ENCODE measurements at regions not wholly inside any gene's neighbourhood (a gene's known extent, or its start where the extent isn't known, plus 50 kb on each side); places are given as distances from the start of the nearest gene placed in this dataset.

- no peaks in the 10 kb centered on the region for H3K36me3 Mint-ChIP-seq (ENCODE audit: insufficient read depth, unreplicated experiment)
- no peak overlapping the region for H3K4me3 Mint-ChIP-seq (ENCODE audit: low read depth, unreplicated experiment)
- H3K27ac Mint-ChIP-seq (ENCODE audit: unreplicated experiment) = no peak overlapping the region
- DNase-seq = no peak
- peaks cover 22% of the 10 kb centered on the region for H3K9me3 Mint-ChIP-seq (ENCODE audit: low read depth, unreplicated experiment)
- BruUV-seq (replicated peaks) = no TSS peak
- H3K4me1 Mint-ChIP-seq (ENCODE audit: low read depth, unreplicated experiment) = no peaks in the 10 kb centered on the region
- H3K27me3 Mint-ChIP-seq (ENCODE audit: unreplicated experiment) = no peaks in the 10 kb centered on the region
- TF ChIP-seq, protein P1, sequence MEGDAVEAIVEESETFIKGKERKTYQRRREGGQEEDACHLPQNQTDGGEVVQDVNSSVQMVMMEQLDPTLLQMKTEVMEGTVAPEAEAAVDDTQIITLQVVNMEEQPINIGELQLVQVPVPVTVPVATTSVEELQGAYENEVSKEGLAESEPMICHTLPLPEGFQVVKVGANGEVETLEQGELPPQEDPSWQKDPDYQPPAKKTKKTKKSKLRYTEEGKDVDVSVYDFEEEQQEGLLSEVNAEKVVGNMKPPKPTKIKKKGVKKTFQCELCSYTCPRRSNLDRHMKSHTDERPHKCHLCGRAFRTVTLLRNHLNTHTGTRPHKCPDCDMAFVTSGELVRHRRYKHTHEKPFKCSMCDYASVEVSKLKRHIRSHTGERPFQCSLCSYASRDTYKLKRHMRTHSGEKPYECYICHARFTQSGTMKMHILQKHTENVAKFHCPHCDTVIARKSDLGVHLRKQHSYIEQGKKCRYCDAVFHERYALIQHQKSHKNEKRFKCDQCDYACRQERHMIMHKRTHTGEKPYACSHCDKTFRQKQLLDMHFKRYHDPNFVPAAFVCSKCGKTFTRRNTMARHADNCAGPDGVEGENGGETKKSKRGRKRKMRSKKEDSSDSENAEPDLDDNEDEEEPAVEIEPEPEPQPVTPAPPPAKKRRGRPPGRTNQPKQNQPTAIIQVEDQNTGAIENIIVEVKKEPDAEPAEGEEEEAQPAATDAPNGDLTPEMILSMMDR (IDR thresholded peaks at IDR 0.05; ENCODE audit: unreplicated experiment) = no peak
- intact Hi-C loops (cut with micrococcal nuclease; ENCODE audit: unreplicated experiment) = no loop called here
- CTCF ChIA-PET = no interaction called here
Observed at GRCh38 chr5:30838936-30839496, 354.5 kb upstream of the CDH6 start.

GRCh38 chr5:30832519-30832918, 361.0 kb upstream of the CDH6 start:
- CTCF ChIA-PET = no interaction called here
- TF ChIP-seq, protein P1 (IDR thresholded peaks at IDR 0.05; ENCODE audit: unreplicated experiment) = no peak
- Mint-ChIP-seq H3K27me3 (ENCODE audit: unreplicated experiment) (no peaks in the 10 kb centered on the region), H3K36me3 (ENCODE audit: insufficient read depth, unreplicated experiment) (no peaks in the 10 kb centered on the region), H3K27ac (ENCODE audit: unreplicated experiment) (no peak overlapping the region), H3K9me3 (ENCODE audit: low read depth, unreplicated experiment) (peaks cover 24% of the 10 kb centered on the region), H3K4me1 (ENCODE audit: low read depth, unreplicated experiment) (no peaks in the 10 kb centered on the region), H3K4me3 (ENCODE audit: low read depth, unreplicated experiment) (no peak overlapping the region)
- DNase-seq = no peak
- no TSS peak for BruUV-seq (replicated peaks)
- intact Hi-C loops (cut with micrococcal nuclease; ENCODE audit: unreplicated experiment) = no loop called here

GRCh38 chr5:30831605-30832004, 361.9 kb upstream of the CDH6 start:
- no TSS peak for BruUV-seq (replicated peaks)
- peaks cover 23% of the 10 kb centered on the region for H3K9me3 Mint-ChIP-seq (ENCODE audit: low read depth, unreplicated experiment)

GRCh38 chr5:30831123-30831522, 362.4 kb upstream of the CDH6 start:
- Mint-ChIP-seq H3K27me3 (ENCODE audit: unreplicated experiment) (no peaks in the 10 kb centered on the region), H3K36me3 (ENCODE audit: insufficient read depth, unreplicated experiment) (no peaks in the 10 kb centered on the region), H3K27ac (ENCODE audit: unreplicated experiment) (no peak overlapping the region), H3K4me1 (ENCODE audit: low read depth, unreplicated experiment) (no peaks in the 10 kb centered on the region), H3K4me3 (ENCODE audit: low read depth, unreplicated experiment) (no peak overlapping the region), H3K9me3 (ENCODE audit: low read depth, unreplicated experiment) (peaks cover 20% of the 10 kb centered on the region)
- no TSS peak for BruUV-seq (replicated peaks)
- intact Hi-C loops (cut with micrococcal nuclease; ENCODE audit: unreplicated experiment) = no loop called here
- DNase-seq = no peak
- CTCF ChIA-PET = no interaction called here
- TF ChIP-seq, protein P1 (IDR thresholded peaks at IDR 0.05; ENCODE audit: unreplicated experiment) = no peak

More at GRCh38 chr5:30831605-30832004, 361.9 kb upstream of the CDH6 start:
- Mint-ChIP-seq H3K4me1 (ENCODE audit: low read depth, unreplicated experiment) (no peaks in the 10 kb centered on the region), H3K4me3 (ENCODE audit: low read depth, unreplicated experiment) (no peak overlapping the region), H3K27me3 (ENCODE audit: unreplicated experiment) (no peaks in the 10 kb centered on the region), H3K36me3 (ENCODE audit: insufficient read depth, unreplicated experiment) (no peaks in the 10 kb centered on the region), H3K27ac (ENCODE audit: unreplicated experiment) (no peak overlapping the region)
- no peak for DNase-seq
- intact Hi-C loops (cut with micrococcal nuclease; ENCODE audit: unreplicated experiment) = no loop called here
- CTCF ChIA-PET = interaction anchor here (0.6 kb wide), 1 partner anchor 12 kb away, joined by 3 read pairs; no protein-coding TSS in a partner anchor
- TF ChIP-seq, protein P1 (IDR thresholded peaks at IDR 0.05; ENCODE audit: unreplicated experiment) = no peak
